GM13976 (cell line): ENCODE measurements at regions not wholly inside any gene's neighbourhood (a gene's known extent, or its start where the extent isn't known, plus 50 kb on each side); places are given as distances from the start of the nearest gene placed in this dataset.

Experiments
- DNase-seq: peaks from one replicate; pipeline ENCODE4 v3.0.0; 2012; ENCODE audit warnings: low spot score
- in situ Hi-C: fragments of 300-500 bp; cut with MboI; formaldehyde crosslinking; loops from one replicate; pipeline ENCODE4 v1.12.0; 2022; ENCODE audit warnings: low sequenced_read_pairs, mixed read lengths, inconsistent platforms; ENCODE audit not compliant: unreplicated experiment
- TF ChIP-seq, protein P1 (sequence below): IDR thresholded peaks from 2 replicates; pipeline ENCODE4 v1.5.1; 2012; ENCODE audit warnings: borderline replicate concordance, mild to moderate bottlenecking; ENCODE audit not compliant: insufficient read depth; ENCODE audit errors: extremely low read depth, missing control alignments, control extremely low read depth

DNA sequence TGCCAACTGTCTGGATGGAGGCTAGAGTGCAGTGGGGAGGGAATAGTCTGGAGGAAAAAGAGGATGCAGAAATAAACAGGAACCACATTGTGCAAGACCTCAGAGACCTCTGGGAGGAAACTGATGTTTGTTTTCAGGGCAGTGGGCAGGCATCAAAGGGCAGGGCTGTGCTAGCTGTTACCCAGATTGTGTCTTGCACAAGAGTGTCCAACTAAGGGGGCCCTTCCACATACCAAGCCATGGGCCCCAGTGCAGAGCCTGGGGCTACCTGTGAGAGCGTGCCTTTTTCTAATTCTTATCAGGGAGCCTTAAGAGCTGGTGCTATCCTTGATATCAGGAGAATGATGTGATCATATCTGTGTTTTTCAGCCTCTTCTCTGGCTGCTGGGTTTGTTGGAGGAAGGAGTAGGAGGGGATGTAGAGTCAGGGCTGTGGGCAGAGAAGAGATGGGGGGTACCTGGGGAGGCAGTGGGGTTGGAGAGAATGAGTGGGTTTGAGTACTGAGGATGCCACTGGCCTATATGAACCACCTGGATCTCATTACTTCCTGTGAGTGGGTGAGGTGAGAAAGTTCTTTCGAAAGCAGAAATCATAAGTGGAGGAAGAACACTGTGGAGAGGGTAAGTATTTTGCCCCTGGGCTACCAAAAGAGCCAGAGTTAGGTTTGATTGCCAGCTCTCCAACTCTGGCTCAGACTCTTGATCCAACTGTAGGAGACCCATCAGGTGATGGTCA, 259.2 kb upstream of the CRY1 start:
- in situ Hi-C loops: no loop called here
- TF ChIP-seq, protein P1, sequence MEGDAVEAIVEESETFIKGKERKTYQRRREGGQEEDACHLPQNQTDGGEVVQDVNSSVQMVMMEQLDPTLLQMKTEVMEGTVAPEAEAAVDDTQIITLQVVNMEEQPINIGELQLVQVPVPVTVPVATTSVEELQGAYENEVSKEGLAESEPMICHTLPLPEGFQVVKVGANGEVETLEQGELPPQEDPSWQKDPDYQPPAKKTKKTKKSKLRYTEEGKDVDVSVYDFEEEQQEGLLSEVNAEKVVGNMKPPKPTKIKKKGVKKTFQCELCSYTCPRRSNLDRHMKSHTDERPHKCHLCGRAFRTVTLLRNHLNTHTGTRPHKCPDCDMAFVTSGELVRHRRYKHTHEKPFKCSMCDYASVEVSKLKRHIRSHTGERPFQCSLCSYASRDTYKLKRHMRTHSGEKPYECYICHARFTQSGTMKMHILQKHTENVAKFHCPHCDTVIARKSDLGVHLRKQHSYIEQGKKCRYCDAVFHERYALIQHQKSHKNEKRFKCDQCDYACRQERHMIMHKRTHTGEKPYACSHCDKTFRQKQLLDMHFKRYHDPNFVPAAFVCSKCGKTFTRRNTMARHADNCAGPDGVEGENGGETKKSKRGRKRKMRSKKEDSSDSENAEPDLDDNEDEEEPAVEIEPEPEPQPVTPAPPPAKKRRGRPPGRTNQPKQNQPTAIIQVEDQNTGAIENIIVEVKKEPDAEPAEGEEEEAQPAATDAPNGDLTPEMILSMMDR: no peak
- DNase-seq: no peak

DNA sequence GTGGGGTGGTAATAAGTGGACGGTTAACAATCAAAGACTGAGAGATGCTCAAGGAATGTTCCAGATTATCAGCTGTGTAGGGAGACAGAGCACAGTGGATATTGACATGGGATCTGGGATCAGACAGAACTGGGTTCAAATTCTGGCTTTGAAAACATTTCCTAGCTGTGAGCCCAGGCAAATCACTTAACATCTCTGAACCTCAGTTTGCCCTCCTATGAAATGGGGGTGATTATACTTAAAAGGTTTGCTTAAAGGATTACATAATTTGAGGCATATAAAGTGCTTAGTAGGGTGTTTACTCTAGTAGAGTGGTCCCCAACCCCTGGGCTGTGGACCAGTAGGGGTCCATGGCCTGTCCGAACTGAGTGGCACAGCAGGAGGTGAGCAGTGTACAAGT, 260.0 kb upstream of the CRY1 start:
- in situ Hi-C loops: no loop called here
- no peak for DNase-seq

DNA sequence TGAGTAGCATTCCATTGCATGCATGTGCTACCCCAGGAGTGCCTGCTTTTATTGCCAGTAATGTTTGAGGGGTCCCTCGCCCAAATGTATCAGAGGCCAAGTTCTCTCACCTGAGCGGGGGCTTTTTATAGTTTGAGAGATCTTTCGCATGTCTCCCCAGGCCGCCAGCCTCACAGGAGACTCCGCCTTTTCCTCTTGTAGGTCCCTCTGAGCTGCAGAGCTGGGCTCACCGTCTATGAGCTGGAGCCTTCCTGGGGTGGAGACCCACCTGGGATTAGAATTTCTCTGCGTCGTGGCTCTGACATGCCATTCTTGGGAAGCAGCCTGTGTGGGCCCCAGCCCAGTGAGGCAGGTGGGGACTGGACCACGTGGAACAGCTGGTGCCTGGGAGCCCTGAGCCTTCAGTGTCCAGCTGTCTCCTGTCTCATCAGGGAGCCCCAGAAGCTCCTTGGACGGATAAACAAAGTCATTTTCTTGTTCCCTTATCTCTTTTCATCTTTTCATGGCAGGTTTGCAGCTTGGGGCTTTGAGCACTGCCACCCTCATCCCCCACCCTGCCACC, 261.7 kb upstream of the CRY1 start:
- no peak for DNase-seq
- in situ Hi-C loops: no loop called here
- TF ChIP-seq, protein P1: no peak

More for the DNA sequence above, 260.0 kb upstream of the CRY1 start:
- TF ChIP-seq, protein P1: no peak

DNA sequence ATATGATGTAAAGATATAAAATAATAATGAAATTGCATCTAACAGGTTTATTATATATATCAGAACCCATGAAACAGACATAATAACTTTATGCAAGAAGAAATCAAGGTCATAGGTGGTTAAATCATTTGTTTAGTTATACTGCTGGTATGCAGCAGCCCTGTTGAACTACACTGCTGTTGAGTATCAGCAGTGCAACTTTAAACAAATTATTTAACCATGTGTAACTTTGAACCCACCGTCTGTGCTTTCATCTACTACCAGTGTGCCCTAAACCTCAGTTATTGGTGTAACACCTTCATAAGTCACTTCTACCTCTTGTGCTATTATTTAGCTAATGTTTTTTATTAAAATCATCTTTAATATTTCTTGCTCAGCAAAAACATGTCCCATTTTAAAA, 262.3 kb upstream of the CRY1 start:
- no peak for DNase-seq
- in situ Hi-C loops: no loop called here
- TF ChIP-seq, protein P1: no peak

DNA sequence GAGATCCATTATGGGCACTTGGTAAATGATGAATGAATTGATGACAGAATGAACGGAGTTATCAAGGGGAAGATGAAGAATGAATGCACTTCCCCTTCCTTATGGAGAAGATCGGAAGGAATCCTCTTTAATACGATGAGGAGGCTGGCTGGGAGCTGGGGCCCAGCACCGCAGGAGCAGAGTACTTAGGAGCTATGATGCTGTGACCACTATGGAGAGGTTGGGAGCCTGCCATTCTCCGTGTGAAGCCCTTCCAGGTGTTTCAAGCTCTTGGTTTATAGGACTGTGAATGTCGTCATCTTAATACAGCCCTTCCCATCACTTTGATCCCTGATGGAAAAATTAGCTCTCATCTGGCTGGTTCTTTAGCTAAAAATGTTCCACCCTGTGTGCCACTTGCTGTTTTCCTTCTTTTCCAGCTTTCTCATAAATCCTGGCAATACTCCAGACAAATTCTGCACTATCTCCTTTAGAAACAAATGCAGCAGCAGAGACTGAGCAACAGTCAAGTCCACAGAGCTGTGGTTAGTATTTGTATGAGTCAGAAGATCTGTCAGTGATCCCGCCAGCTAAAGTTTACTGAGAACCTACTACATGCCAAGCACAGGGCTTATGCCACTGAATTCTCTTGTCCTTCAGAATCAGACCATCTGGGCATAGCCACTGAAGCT, 263.1 kb upstream of the CRY1 start:
- TF ChIP-seq, protein P1: no peak
- DNase-seq: no peak
- in situ Hi-C loops: no loop called here

DNA sequence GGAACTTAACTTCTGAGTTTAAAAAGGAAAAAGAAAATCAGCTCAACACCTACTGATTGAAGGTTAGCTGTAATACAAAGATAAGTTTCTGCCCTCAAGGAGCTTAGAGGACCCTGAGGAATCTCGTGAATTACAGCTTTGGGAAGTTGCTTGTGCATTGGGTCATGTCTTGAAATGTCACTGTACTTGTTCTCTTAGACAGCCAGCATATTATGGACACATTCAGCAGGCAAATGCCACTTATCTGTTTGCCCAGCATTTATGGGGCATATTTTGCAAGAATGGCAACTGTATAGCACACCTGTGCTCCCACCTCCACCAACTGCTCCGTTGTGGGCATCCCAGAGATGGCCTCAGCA, 263.6 kb upstream of the CRY1 start:
- in situ Hi-C loops: no loop called here
- DNase-seq: no peak
- TF ChIP-seq, protein P1: no peak
